ENCODE measurements at regions not wholly inside any gene's neighbourhood (a gene's known extent, or its start where the extent isn't known, plus 50 kb on each side); places are given as distances from the start of the nearest gene placed in this dataset.

GRCh38 chr7:124423863-124424262 lies 341.7 kb downstream of the GPR37 start:
- no peaks in the 10 kb centered on the region for H4K20me1 ChIP-seq (ENCODE audit: insufficient read depth, low read length)
- no peak overlapping the region for H2AFZ ChIP-seq (ENCODE audit: low read length)
- no peaks in the 10 kb centered on the region for H3K9me3 ChIP-seq (ENCODE audit: low read length)
- H3K27ac ChIP-seq (ENCODE audit: low read depth, low read length, poor library complexity, severe bottlenecking), result no peak overlapping the region
- H3K4me2 ChIP-seq (ENCODE audit: low read length), result no peak overlapping the region
- no peaks in the 10 kb centered on the region for H3K4me1 ChIP-seq (ENCODE audit: insufficient read depth, low read length, severe bottlenecking)
- H3K4me3 ChIP-seq (ENCODE audit: low read depth, low read length, poor library complexity, severe bottlenecking), result no peak overlapping the region
- H3K9ac ChIP-seq (ENCODE audit: low read length), result no peak overlapping the region
- no peaks in the 10 kb centered on the region for H3F3A ChIP-seq (ENCODE audit: insufficient read depth, low read length)
- H3K36me3 ChIP-seq (ENCODE audit: insufficient read depth, low read length), result no peaks in the 10 kb centered on the region
- no peaks in the 10 kb centered on the region for H3K9me2 ChIP-seq (ENCODE audit: low read depth, low read length)
- H3K27me3 ChIP-seq (ENCODE audit: insufficient read depth, low read length), result no peaks in the 10 kb centered on the region
- TF ChIP-seq, protein P1, sequence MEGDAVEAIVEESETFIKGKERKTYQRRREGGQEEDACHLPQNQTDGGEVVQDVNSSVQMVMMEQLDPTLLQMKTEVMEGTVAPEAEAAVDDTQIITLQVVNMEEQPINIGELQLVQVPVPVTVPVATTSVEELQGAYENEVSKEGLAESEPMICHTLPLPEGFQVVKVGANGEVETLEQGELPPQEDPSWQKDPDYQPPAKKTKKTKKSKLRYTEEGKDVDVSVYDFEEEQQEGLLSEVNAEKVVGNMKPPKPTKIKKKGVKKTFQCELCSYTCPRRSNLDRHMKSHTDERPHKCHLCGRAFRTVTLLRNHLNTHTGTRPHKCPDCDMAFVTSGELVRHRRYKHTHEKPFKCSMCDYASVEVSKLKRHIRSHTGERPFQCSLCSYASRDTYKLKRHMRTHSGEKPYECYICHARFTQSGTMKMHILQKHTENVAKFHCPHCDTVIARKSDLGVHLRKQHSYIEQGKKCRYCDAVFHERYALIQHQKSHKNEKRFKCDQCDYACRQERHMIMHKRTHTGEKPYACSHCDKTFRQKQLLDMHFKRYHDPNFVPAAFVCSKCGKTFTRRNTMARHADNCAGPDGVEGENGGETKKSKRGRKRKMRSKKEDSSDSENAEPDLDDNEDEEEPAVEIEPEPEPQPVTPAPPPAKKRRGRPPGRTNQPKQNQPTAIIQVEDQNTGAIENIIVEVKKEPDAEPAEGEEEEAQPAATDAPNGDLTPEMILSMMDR (IDR thresholded peaks at IDR 0.05; ENCODE audit: low read length), result no peak
- no peak for TF ChIP-seq EZH2 (IDR thresholded peaks at IDR 0.05; ENCODE audit: borderline replicate concordance, low read length)
- no peaks in the 10 kb centered on the region for H3K79me2 ChIP-seq (ENCODE audit: insufficient read depth, low read length)

DNA sequence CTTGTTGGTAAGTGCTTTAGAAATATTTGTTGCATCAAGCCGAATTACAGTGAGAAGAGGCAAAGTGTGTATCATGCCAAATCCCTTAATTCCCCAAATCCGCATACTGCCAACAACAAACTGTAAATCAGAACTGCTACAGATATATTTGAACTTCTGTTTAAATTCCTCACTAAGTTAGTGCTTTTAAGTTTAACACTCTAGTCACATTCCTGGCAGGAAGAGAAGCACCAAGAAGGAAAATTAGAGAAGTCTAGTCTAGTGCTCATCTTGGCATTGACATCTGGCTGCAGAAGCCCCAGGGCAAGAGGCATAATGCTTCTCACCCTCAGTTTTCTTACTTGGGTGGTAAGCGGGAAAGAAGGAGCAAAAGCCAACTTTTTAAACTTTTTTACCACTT lies 343.5 kb downstream of the GPR37 start:
- H3K27ac ChIP-seq (ENCODE audit: low read depth, low read length, poor library complexity, severe bottlenecking), result no peak overlapping the region
- H3K4me2 ChIP-seq (ENCODE audit: low read length), result no peak overlapping the region
- no peaks in the 10 kb centered on the region for H3K9me2 ChIP-seq (ENCODE audit: low read depth, low read length)
- H2AFZ ChIP-seq (ENCODE audit: low read length), result no peak overlapping the region
- H3K4me3 ChIP-seq (ENCODE audit: low read depth, low read length, poor library complexity, severe bottlenecking), result no peak overlapping the region
- H3K9ac ChIP-seq (ENCODE audit: low read length), result no peak overlapping the region
- no peaks in the 10 kb centered on the region for H3K36me3 ChIP-seq (ENCODE audit: insufficient read depth, low read length)
- no peaks in the 10 kb centered on the region for H3K9me3 ChIP-seq (ENCODE audit: low read length)
- no peaks in the 10 kb centered on the region for H3K4me1 ChIP-seq (ENCODE audit: insufficient read depth, low read length, severe bottlenecking)
- no peaks in the 10 kb centered on the region for H4K20me1 ChIP-seq (ENCODE audit: insufficient read depth, low read length)
- H3F3A ChIP-seq (ENCODE audit: insufficient read depth, low read length), result no peaks in the 10 kb centered on the region
- H3K79me2 ChIP-seq (ENCODE audit: insufficient read depth, low read length), result no peaks in the 10 kb centered on the region
- TF ChIP-seq, protein P1 (IDR thresholded peaks at IDR 0.05; ENCODE audit: low read length), result no peak
- TF ChIP-seq EZH2 (IDR thresholded peaks at IDR 0.05; ENCODE audit: borderline replicate concordance, low read length), result no peak
- no peaks in the 10 kb centered on the region for H3K27me3 ChIP-seq (ENCODE audit: insufficient read depth, low read length)

- H3K9me3 ChIP-seq (ENCODE audit: low read length), result no peaks in the 10 kb centered on the region
- H2AFZ ChIP-seq (ENCODE audit: low read length), result no peak overlapping the region
- H4K20me1 ChIP-seq (ENCODE audit: insufficient read depth, low read length), result no peaks in the 10 kb centered on the region
- no peak for TF ChIP-seq EZH2 (IDR thresholded peaks at IDR 0.05; ENCODE audit: borderline replicate concordance, low read length)
- TF ChIP-seq, protein P1 (IDR thresholded peaks at IDR 0.05; ENCODE audit: low read length), result no peak
- H3K4me3 ChIP-seq (ENCODE audit: low read depth, low read length, poor library complexity, severe bottlenecking), result no peak overlapping the region
- H3K27ac ChIP-seq (ENCODE audit: low read depth, low read length, poor library complexity, severe bottlenecking), result no peak overlapping the region
- no peaks in the 10 kb centered on the region for H3K9me2 ChIP-seq (ENCODE audit: low read depth, low read length)
- H3K27me3 ChIP-seq (ENCODE audit: insufficient read depth, low read length), result no peaks in the 10 kb centered on the region
- no peaks in the 10 kb centered on the region for H3F3A ChIP-seq (ENCODE audit: insufficient read depth, low read length)
- no peaks in the 10 kb centered on the region for H3K79me2 ChIP-seq (ENCODE audit: insufficient read depth, low read length)
- no peaks in the 10 kb centered on the region for H3K4me1 ChIP-seq (ENCODE audit: insufficient read depth, low read length, severe bottlenecking)
- no peaks in the 10 kb centered on the region for H3K36me3 ChIP-seq (ENCODE audit: insufficient read depth, low read length)
- H3K9ac ChIP-seq (ENCODE audit: low read length), result no peak overlapping the region
- H3K4me2 ChIP-seq (ENCODE audit: low read length), result no peak overlapping the region
Measured at GRCh38 chr7:124420367-124420766, 345.2 kb downstream of the GPR37 start.

Measured in OCI-LY1 (cell line).